ENCODE measurements at regions not wholly inside any gene's neighbourhood (a gene's known extent, or its start where the extent isn't known, plus 50 kb on each side); places are given as distances from the start of the nearest gene placed in this dataset.

- Histone ChIP-seq H4K20me1 (replicated peaks; ENCODE audit: control insufficient read depth, insufficient read depth, low read length) (no peaks in the 10 kb centered on the region), H3K36me3 (ENCODE audit: control insufficient read depth, insufficient read depth, low read length) (no peaks in the 10 kb centered on the region), H3K79me2 (ENCODE audit: control insufficient read depth, insufficient read depth, low read length) (no peaks in the 10 kb centered on the region), H3K4me3 (no peak overlapping the region), H3K27me3 (ENCODE audit: control insufficient read depth in 2 of 2, insufficient read depth in 2 of 2, low read length in 2 of 2) (no peaks in the 10 kb centered on the region), H3K9me1 (ENCODE audit: control insufficient read depth, insufficient read depth, low read length) (no peaks in the 10 kb centered on the region), H3K4me1 (replicated peaks in 1 of 2; ENCODE audit: control insufficient read depth in 2 of 2, insufficient read depth in 2 of 2, low read length in 2 of 2) (no peaks in the 10 kb centered on the region), H2AFZ (ENCODE audit: low read depth, low read length) (no peak overlapping the region), H3K27ac (ENCODE audit: extremely low read depth, low read depth, low read length) (no peak overlapping the region), H3K9ac (ENCODE audit: insufficient read depth in 1 of 2, low read depth in 2 of 2, low read length in 2 of 2) (no peak overlapping the region), H3K9me3 (replicated peaks; ENCODE audit: control insufficient read depth, insufficient read depth, low read depth, low read length) (no peaks in the 10 kb centered on the region), H3K4me2 (ENCODE audit: insufficient read depth, low read length) (no peak overlapping the region)
- FAIRE-seq (no peak), ATAC-seq (no peak), DNase-seq (ENCODE audit: extremely low read depth in 1 of 4, low spot score in 3 of 4) (no peak)
- ChIA-PET POLR2A (interaction anchor here (0.6 kb wide), 1 partner anchor 27 kb away, joined by 3 read pairs; no protein-coding TSS in a partner anchor), CTCF (ENCODE audit: low intra/inter-chr PET ratio) (no interaction called here)
- in situ Hi-C loops (cut with MboI): no loop called here
- TF ChIP-seq MAZ (CRISPR knock-in tag; conservative IDR thresholded peaks at IDR 0.05 in 1 of 2, IDR thresholded peaks at IDR 0.05 in 1 of 2): no peak
- intact Hi-C loops (cut with micrococcal nuclease): no loop called here
- 17% methylated on average over 1 of the region's 1 CpG for WGBS (ENCODE audit: insufficient coverage, low coverage, missing lambda C conversion rate)
- BruUV-seq (replicated peaks): no TSS peak
These were observed 1722.2 kb downstream of the RPA4 start for GRCh38 chrX:98605941-98606340.

GRCh38 chrX:98607739-98608138, 1724.0 kb downstream of the RPA4 start:
- ATAC-seq (no peak), DNase-seq (ENCODE audit: extremely low read depth in 1 of 4, low spot score in 3 of 4) (no peak), FAIRE-seq (no peak)
- H3K4me2 ChIP-seq (ENCODE audit: insufficient read depth, low read length): no peak overlapping the region
- no peaks in the 10 kb centered on the region for H3K36me3 ChIP-seq (ENCODE audit: control insufficient read depth, insufficient read depth, low read length)
- H3K27ac ChIP-seq (ENCODE audit: extremely low read depth, low read depth, low read length): no peak overlapping the region
- CTCF ChIA-PET (ENCODE audit: low intra/inter-chr PET ratio): no interaction called here
- H3K4me1 ChIP-seq (replicated peaks in 1 of 2; ENCODE audit: control insufficient read depth in 2 of 2, insufficient read depth in 2 of 2, low read length in 2 of 2): no peaks in the 10 kb centered on the region
- H3K9me1 ChIP-seq (ENCODE audit: control insufficient read depth, insufficient read depth, low read length): no peaks in the 10 kb centered on the region
- no peak overlapping the region for H3K4me3 ChIP-seq
- no TSS peak for BruUV-seq (replicated peaks)
- no peaks in the 10 kb centered on the region for H3K27me3 ChIP-seq (ENCODE audit: control insufficient read depth in 2 of 2, insufficient read depth in 2 of 2, low read length in 2 of 2)
- intact Hi-C loops (cut with micrococcal nuclease): no loop called here
- in situ Hi-C loops (cut with MboI): no loop called here
- no peaks in the 10 kb centered on the region for H4K20me1 ChIP-seq (replicated peaks; ENCODE audit: control insufficient read depth, insufficient read depth, low read length)
- H3K9ac ChIP-seq (ENCODE audit: insufficient read depth in 1 of 2, low read depth in 2 of 2, low read length in 2 of 2): no peak overlapping the region
- 40% methylated on average over 1 of the region's 2 CpGs for WGBS (ENCODE audit: insufficient coverage, low coverage, missing lambda C conversion rate)
- POLR2A ChIA-PET: no interaction called here
- no peaks in the 10 kb centered on the region for H3K79me2 ChIP-seq (ENCODE audit: control insufficient read depth, insufficient read depth, low read length)
- no peaks in the 10 kb centered on the region for H3K9me3 ChIP-seq (replicated peaks; ENCODE audit: control insufficient read depth, insufficient read depth, low read depth, low read length)
- H2AFZ ChIP-seq (ENCODE audit: low read depth, low read length): no peak overlapping the region
- TF ChIP-seq ATF7 (IDR thresholded peaks at IDR 0.05) (no peak), ZNF551 (CRISPR knock-in tag; IDR thresholded peaks at IDR 0.05) (no peak), CUX1 (CRISPR knock-in tag; IDR thresholded peaks at IDR 0.05) (no peak), SMARCC2 (IDR thresholded peaks at IDR 0.05; ENCODE audit: low read depth) (no peak), FIP1L1 (IDR thresholded peaks at IDR 0.05; ENCODE audit: low read depth, low read length, poor library complexity, severe bottlenecking) (no peak), MLX (CRISPR knock-in tag; conservative IDR thresholded peaks at IDR 0.05) (no peak), BRD9 (IDR thresholded peaks at IDR 0.05; ENCODE audit: low read depth, partially characterized antibody) (no peak)
